Activated naive CD8-positive, alpha-beta T cell treated with anti-CD3 and anti-CD28 coated beads, Interleukin-2, amount 50 U/mL, for 16 hours (primary cell): ENCODE measurements at regions not wholly inside any gene's neighbourhood (a gene's known extent, or its start where the extent isn't known, plus 50 kb on each side); places are given as distances from the start of the nearest gene placed in this dataset.

Experiments used
- DNase-seq: peaks from one replicate; pipeline ENCODE4 v3.0.0-alpha.2; 2020; ENCODE audit warnings: low read depth, low spot score

DNA sequence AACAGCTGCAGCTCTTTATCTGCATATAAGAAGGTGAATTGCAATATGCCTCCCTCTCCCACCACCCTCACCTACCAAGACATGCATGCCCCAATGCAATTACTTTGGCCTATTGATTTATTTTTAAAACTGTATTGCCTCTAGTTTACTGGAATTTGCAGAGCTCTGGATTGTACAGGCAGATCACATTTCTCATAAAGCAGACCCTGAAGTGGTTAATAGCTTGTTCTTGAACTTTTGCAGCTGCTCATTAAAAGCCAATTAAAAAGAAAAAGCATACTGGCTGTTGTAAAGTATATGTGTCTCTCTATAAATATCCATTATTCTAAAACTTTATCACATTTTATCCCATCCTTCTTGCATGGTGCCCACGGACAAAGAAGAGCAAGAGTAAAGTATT, 221.5 kb upstream of the TOPAZ1 start:
- no peak for DNase-seq

DNA sequence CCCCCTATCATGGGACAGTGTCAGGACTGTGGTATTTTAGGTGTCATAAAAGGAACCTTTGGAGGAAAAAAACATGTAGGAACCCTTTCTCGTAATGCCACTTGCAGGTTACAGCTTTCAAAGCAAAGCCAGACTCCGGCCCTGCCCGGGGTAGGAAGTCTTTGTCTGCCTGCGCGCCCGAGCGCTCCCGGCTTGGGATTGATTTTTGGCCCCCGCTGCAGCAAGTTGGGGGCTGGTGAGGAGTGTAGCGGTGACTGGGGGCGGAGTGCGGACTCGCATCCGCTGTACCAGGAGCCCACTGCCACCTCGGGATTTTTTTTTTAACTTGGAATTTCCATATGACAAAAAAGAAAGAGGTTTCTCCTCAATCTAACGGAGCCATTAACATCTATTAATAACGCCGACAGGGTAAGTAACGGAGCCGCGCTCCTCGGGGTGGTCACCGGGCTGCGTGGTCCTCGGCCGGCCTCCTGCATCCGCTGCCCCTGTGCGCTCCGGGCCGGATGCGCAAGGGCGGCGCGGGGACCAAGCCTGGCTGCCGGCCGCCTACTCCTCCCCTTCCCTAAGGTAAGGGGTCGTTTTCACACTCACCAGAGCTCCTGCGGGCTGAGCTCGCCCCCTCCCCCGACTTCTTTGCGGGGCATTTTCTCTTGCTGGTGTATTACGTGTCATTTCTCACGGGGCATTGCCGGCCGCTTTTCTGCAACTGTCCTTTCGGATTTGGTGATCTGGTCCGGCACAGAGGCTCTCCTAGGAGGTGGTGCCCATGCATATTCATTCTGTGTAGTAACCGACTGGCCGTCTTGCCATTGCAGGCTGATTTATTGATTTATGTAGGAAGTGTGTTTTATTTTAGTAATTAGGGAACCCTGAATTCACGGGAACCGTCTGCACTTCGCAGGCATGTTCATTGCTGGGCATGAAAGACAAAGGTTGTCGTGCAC, 219.8 kb upstream of the TOPAZ1 start:
- no peak for DNase-seq

DNA sequence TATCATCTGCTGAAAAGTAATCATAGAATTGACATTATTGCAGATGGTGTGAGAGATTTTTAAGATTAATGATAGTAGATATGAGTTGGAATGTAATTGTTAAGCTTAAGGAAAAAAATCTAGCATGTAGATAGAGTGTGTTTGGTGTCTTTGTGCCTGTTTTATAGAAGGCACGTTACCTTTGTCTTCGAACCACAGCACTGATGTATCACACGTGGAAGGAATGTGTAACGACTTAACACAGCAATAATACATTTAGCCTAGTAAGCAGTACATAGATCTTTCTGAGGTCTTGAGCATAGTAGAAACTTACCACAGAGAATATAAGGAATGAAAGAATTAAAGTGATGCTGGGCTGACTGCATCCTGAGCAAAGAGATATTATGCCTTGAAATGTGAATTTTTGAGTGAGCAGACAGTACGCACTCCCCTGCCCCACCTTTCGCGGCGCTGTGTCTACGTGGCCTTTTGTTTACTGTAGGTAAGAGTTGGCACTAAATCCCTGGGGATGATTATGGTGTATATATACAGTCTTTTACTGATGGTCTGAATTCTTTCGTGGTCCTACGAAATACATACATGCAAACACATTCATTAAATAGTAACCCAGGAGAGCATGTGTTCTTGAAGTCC, 217.6 kb upstream of the TOPAZ1 start:
- no peak for DNase-seq

DNA sequence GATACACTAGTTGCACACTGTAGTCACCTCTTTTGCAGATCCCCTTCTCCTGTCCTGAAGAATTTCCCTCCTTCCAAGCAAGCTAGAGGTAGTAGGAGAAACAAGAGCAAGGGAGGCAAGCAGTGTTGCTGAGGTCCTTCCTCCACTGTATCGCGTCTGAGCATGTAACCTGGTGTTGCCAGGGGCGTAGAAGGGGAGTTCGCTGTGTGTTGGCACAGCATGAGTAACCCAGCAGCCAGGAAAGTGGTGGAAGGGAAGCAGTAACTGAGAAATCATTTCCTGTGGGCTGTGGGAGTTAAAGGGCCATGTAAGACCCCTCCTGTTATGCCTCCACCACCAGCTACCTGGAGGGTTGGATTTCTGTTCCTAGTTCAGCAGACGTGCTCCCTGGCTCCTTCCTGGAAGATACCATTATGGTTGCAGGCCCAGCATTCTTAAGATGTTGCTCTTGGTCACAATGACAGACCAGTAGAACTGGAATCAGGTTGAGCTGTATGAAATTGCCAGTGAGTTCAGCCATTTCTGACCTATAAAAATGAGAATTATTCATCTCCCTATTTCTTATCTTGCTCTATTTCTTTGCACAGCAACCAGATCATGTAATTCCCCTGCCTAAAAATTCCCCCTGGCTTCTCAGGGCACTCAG, 215.3 kb upstream of the TOPAZ1 start:
- no peak for DNase-seq

DNA sequence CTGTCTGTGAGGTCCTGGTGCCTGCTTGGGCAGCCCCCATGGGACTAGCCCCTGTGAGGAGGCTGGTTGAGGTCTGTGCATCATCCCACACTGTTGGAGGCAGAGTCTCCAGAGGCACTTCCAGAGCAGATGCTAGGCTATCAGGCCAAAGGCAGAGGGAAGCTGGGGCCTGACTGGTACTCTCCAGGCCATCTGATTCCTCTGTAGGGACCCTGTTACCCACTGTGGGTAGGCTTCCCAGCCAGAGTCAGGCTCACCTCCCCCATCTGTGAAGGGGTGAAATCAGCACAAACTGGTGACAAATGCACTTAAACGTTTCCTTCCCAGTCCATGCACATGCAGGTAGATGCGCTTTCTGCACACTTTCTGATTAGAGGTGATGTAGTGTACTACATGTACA, 212.6 kb upstream of the TOPAZ1 start:
- DNase-seq, result no peak

DNA sequence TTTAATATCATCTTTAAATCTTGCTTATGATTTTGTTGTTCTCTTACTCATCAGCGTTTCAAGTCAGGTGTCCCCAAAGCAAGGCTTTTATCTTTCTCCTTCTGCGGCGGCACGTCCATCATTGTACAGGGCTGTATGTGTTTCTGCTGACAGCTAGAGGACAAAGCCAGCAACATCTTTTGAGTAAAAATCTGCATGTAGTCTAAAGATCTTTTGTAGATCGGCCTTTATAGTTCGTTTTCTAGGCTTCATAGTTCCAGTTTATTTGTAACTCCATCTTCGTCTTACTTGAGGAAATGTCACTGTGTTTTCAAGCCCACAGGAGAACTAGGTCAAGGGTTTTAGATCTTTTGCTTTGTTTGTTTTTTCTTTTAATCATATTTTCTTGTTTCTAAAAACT, 211.4 kb upstream of the TOPAZ1 start:
- DNase-seq, result no peak

DNA sequence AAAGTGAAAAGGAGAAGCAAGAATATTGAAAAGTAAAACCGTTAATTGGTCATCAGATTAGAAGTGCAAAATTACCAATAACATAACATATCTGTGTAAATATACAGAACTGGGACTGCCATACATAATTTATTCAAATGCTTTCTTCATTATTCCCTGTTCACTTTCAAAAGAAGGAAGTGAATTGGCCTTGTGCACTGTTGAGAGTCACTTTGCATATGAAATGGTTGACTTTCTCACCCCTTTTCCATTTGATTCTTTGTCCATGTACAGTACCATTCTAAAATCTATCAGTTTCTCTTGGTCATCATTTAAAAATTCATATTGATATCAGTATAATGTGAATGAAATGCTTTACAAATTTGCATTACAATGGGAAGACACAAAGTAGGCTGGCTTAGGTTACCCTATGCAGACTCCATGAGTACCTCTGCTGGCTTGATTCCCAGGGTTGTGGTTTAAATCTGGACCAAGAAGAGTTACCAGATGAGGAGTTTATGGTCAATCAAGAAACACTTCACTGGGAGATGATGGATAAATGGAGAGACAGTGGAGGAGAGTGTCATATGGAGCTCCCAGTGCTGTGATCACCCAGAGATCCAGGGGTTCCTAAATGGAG, 210.9 kb upstream of the TOPAZ1 start:
- no peak for DNase-seq

DNA sequence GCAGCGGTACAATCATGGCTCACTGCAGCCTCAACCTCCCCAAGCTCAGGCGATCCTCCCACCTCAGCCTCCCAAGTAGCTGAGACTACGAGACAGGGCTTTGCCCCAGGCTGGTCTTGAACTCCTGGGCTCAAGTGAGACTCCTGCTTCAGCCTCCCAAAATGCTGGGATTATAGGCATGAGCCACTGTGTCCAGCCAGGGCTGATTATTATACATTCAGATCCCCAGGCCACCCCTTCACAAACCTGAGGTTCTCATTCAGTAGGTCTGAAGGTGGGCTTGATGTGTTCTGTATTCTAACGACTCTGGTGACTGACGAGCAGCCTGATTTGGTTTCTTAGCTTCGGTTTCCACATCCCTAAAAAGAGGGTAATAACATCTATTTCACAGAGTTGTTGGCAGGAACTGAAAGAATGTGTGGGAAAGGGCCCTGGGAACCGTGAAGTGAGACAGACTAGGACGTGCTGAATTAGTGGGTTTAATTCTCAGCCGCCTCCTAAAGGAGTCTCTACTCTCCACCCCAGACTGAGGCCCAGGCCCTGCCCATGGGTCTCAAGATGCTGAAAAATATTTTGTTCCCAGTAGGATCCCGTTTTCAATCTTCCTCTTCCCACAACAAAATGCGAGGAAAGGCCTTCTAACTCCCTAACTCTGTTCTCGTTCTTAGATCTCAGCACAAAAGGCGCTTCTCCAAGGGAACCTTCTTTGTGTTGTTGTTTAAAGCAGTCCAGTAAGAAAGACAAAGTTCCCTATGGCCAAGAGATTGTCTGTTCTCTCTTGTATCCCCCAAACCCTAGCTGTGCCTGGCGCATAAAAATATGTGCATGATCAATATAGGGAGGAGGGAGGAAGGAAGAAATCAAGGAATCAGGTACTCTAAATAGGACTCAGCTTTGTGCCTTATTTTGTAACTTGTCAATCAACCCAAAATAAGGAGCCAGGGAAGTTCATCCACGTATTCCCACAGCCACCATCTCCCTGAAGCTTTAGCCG, 210.0 kb upstream of the TOPAZ1 start:
- DNase-seq, result no peak

DNA sequence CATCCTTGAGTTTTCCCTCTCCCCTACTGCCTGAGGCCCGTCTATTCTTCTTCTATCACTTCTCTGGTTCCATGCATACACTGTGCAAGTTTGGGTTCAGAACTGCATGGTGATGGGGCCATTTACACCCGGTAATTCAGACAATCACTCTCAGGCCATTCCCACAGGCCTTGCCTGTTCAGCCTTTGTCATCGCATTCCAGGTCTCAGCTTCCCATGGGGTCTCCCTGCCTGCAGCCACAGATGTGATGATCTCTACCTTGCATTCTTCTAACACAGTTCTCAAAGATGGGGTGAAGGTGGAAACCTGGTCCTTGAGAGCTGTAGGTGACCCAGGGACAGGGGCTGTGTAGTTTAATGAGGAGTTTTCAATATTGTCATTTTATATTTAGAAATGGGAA, 209.2 kb upstream of the TOPAZ1 start:
- DNase-seq, result no peak

DNA sequence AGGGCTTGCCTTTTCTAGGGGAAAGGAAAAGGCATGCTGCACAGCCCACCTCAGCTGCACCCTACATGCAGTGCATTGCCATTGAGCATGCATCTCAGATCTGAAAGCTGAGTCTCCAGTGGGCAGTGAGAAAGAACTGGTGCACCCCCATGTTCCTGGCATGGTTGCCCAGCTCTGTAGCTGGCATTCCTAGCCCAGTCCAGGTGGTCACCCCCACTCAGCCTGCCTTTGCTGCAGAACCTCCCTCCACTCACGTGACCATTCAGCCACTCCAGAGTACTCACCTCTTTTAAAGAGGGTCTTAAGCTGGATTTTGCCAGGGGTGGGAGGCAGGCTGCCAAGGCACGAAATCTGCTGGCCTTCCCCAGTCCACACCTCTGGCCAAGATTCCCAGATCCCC, 208.6 kb upstream of the TOPAZ1 start:
- DNase-seq, result no peak

DNA sequence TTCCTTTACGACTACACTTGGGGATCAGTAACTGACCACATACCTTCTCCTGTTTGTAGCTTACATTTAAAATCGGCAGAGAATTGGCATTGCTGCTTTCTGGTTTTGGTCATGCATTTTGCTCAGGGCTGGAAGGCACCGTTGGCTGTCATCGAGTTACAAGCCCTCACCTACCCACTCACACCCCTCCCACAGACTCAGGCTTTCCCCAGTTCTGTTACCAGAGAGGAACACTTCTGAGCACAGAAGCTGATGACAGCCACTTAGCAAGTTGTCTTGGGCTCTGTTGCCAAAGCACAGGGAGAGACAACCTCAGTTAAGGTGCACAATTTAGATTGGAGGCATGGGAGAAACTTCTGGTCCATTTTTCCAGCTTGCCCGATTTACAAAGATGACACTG, 204.8 kb upstream of the TOPAZ1 start:
- no peak for DNase-seq

DNA sequence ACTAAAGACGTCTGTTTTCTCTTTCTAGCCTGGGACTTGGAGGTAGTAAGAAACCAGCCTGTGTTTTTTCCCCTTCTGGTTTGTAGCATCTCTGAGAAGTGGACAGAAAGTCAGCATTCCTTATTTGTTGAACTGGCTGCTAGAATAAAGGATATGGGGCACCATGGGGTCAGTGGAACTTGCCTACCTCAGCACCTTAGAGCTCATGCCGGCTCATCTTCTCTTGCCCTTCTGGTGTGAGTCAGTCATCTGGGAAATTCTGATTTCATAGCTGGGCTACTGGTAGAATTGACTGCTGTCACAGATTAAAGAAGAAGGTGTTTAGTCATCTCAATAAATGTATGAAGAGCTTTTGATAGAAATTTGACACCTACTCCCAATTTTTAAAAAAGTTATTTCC, 202.7 kb upstream of the TOPAZ1 start:
- no peak for DNase-seq

DNA sequence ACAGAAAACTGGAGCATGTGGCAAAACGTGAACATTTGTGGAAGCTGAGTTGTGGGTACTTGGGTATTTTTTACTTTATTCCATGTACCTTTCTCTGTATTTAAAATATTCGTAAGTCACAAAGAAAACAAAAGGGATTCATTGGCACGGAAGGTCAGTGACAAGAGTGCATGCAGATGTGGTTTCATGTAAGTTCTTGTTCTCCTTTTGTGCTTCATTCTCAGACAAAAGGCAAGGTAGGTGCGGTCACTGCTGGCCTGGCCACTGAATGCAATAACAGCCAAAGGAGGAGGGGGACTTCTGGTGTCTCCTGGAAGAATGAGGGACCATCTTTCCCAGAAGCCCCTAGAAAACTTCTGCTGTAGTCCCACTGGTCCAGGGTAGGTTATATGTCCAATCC, 200.0 kb upstream of the TOPAZ1 start:
- DNase-seq, result no peak

DNA sequence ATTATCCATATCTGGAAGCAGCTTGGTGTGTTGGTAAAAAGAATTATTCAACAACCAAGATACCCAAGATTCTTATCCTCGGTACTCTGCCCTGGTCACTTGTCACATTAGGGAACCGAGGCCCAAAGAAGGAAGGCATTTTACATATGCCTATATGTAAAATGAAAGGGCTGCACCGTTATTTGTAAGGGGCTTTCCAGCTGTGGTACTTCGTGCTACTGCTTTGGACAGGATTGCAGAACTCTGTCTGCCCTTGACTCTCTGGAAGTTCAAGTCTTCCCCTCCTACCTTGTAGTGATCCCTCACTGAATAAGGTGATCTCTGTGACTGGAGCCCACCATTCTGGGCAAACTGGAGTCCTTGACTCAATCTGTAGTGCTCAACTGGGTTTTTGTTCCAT, 198.9 kb upstream of the TOPAZ1 start:
- DNase-seq, result no peak

DNA sequence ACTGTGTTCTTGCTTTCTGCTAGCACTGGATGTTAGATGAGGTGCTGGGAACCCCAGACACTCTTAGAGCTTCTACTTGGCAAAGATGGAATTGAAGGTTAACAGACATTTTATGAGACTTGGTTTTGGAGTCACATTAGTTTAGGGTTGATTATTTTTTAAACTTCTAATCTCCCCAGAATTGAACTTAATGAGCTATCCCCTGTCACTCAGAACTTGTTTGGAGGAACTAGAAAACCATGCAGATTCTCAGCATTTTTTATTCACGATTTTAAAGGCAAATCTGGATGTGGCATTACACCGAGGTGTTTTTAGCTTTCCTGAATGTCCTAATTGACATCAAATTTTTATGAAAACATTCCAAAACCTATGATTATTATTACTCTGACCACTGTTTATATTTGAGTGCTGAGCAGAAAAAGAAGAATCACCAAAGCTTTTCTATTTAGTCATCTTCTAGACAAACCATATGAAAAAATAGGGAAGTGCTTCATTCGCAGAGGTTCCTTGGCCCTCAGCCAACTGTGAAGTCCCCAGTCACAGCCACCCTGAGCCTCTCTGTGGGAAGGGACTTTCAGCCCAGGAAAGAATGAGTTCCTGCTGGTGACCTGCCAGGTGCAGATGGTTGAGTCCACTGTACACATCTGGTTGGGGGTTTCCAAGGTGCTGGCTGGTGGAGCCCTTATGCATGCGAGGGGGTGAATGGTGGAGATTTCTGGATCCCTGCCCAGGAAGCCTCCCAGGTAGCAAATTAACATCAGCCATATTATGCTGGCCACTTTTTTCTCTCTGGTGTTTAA, 196.0 kb upstream of the TOPAZ1 start:
- DNase-seq, result no peak

DNA sequence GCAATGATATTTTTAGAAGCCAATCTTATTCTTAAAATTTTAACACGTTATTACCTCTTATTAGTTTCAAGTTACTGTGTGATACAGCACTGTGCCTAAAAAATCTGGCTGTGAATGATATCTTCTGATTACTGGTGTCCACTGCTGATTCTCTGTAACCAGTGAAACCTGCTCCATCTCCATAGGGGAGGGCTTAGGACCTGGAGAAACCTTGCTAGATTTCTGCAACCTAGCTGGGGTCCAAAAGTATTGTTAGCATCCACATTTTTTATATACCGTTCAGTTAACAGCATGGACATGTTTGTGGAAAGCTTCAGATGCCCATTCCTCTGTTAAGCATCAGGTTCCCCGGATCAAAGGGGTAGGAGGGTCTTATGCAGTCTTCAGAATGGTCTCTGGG, 193.9 kb upstream of the TOPAZ1 start:
- DNase-seq, result no peak

DNA sequence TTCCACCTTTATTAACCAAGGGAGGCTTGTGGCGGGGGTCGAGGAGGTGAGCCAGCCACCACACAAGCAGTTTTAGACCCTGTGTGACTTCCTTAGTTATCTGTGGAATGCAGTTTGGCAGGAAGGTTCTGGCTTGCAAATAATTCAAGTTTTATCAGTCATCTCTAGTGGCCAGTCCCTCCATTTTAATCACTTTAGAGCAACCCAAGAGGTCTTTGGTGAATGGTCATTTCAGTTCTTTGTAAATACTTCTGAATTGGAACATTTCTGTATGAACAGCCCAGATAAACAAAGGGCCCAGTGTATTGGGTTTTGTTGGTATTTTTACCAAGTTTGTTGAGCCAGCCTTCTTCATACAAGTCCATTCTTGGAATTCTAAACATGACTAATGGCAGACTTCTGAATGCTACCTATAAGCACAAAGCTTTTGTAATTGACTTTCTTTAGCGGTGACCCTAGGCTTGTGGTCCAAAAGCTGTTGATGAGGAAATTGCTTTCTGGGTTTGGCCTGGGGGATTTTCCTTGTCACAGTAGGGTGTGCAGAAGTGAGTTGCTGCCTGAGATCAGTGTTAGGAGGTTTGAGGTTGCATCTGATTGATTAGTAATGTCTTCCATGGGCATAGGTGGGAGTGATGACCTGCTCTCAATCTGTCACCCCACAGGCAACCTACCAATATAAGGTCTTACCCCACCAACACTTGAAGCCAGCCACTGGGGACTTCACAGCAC, 193.3 kb upstream of the TOPAZ1 start:
- no peak for DNase-seq

DNA sequence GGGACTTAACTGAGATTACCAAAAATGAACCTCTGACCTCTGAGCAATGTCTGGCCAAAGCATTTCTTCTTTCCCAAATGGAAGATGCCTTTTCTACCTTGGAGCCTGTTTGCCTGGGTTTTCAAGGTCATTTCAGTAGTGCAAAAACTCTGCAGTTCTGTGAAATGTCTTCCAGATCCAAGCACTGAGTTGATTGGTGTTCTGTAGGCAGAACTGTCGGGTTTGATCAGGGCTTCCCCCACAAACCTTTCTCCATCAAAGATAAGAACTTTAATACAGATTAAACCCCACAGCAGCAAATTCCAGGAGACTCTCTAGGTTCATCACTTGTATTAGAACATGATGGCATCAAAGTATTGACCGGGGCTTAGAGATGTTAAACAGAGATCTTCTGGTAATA, 192.7 kb upstream of the TOPAZ1 start:
- no peak for DNase-seq

DNA sequence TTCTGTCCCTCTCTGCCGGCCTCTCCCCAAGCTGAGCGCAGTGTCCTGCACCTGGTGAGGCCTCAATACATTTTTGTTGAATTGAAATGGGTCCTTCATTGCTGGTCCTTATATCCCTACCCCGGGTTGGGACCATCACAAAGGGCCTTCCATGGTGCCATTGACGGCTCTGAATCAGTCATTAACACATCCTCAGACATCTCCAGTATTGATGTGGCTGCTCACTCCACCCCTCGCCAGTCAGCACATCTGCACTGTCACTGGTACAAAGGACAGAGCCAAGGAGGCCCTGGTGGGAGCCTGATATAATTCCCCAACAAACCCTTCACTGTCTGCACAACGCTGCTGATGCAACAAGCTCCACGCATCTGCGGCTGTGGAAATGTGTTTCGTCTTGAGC, 191.6 kb upstream of the TOPAZ1 start:
- no peak for DNase-seq

DNA sequence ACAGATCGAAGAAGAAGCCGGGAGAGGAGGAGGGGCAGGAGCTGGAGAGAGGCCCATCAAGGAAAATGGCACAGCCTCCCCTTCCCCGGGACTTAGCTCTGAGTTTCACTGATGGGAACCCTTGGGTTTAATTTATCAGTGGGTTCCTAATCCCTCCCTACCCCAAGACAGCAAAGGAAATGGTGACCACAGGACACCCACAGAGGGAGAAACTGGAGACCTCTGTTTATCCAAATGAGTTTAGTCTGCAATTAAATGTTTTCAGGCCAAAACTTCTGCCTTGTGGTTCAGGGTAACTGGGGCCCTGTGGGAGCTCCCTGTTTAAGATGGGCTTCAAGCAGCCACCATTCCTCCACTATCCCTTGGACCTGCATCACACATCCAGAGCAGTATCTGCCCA, 190.8 kb upstream of the TOPAZ1 start:
- no peak for DNase-seq
